Activated naive CD8-positive, alpha-beta T cell treated with anti-CD3 and anti-CD28 coated beads, Interleukin-2, amount 10 ng/mL, durations not matched to agents 7 days and 5 days (primary cell): ENCODE measurements at regions not wholly inside any gene's neighbourhood (a gene's known extent, or its start where the extent isn't known, plus 50 kb on each side); places are given as distances from the start of the nearest gene placed in this dataset.

Source experiments
- ATAC-seq: fragments of 150-1000 bp; cut with Tn5 transposase; one replicate; pipeline ENCODE4 v1.10.0; 2021; ENCODE audit warnings: low read depth, moderate library complexity
- POLR2A ChIA-PET: fragments of 350-600 bp; sonication (Branson Sonifier 250); formaldehyde crosslinking; loops from one replicate; lab custom pipeline; 2021; ENCODE audit warnings: antibody characterized with exemption; lab: Charles Lee
- DNase-seq: peaks from one replicate; pipeline ENCODE4 v3.0.0; 2021
- H3K27ac Mint-ChIP-seq: one replicate; pipeline ENCODE4 v1.8.0; 2022; ENCODE audit warnings: mild to moderate bottlenecking, mixed read lengths
- H3K27me3 Mint-ChIP-seq: one replicate; pipeline ENCODE4 v1.8.0; 2022; ENCODE audit warnings: mild to moderate bottlenecking, moderate library complexity, mixed read lengths
- H3K36me3 Mint-ChIP-seq: one replicate; pipeline ENCODE4 v1.8.0; 2021; ENCODE audit warnings: mild to moderate bottlenecking, mixed read lengths
- H3K4me1 Mint-ChIP-seq: one replicate; pipeline ENCODE4 v1.8.0; 2021; ENCODE audit warnings: mixed read lengths
- H3K4me3 Mint-ChIP-seq: one replicate; pipeline ENCODE4 v1.8.0; 2022; ENCODE audit warnings: mild to moderate bottlenecking, moderate library complexity, mixed read lengths
- H3K9me3 Mint-ChIP-seq: one replicate; pipeline ENCODE4 v1.8.0; 2021; ENCODE audit warnings: mixed read lengths

GRCh38 chr5:74192606-74193299 is 447.8 kb downstream of the ENC1 start:
- no peaks in the 10 kb centered on the region for H3K36me3 Mint-ChIP-seq
- POLR2A ChIA-PET = no interaction called here
- DNase-seq = no peak
- H3K4me3 Mint-ChIP-seq = no peak overlapping the region
- peaks cover 4% of the 10 kb centered on the region for H3K9me3 Mint-ChIP-seq
- no peak overlapping the region for H3K27ac Mint-ChIP-seq
- no peaks in the 10 kb centered on the region for H3K4me1 Mint-ChIP-seq
- no peak for ATAC-seq
- peaks cover 10% of the 10 kb centered on the region for H3K27me3 Mint-ChIP-seq

- POLR2A ChIA-PET = no interaction called here
- peaks cover 7% of the 10 kb centered on the region for H3K27me3 Mint-ChIP-seq
- H3K27ac Mint-ChIP-seq = no peak overlapping the region
- H3K9me3 Mint-ChIP-seq = no peaks in the 10 kb centered on the region
- H3K36me3 Mint-ChIP-seq = no peaks in the 10 kb centered on the region
- no peaks in the 10 kb centered on the region for H3K4me1 Mint-ChIP-seq
- no peak overlapping the region for H3K4me3 Mint-ChIP-seq
- DNase-seq (no peak), ATAC-seq (no peak)
These were observed 452.0 kb downstream of the ENC1 start for GRCh38 chr5:74188351-74189105.

GRCh38 chr5:74187757-74188156 is 452.8 kb downstream of the ENC1 start:
- POLR2A ChIA-PET = no interaction called here
- H3K4me3 Mint-ChIP-seq = no peak overlapping the region
- DNase-seq (no peak), ATAC-seq (no peak)
- no peaks in the 10 kb centered on the region for H3K4me1 Mint-ChIP-seq
- no peaks in the 10 kb centered on the region for H3K36me3 Mint-ChIP-seq
- no peak overlapping the region for H3K27ac Mint-ChIP-seq
- peaks cover 4% of the 10 kb centered on the region for H3K27me3 Mint-ChIP-seq
- no peaks in the 10 kb centered on the region for H3K9me3 Mint-ChIP-seq

- Mint-ChIP-seq H3K9me3 (no peaks in the 10 kb centered on the region), H3K4me1 (no peaks in the 10 kb centered on the region), H3K4me3 (no peak overlapping the region), H3K36me3 (no peaks in the 10 kb centered on the region), H3K27me3 (peaks cover 3% of the 10 kb centered on the region), H3K27ac (no peak overlapping the region)
- POLR2A ChIA-PET = no interaction called here
- ATAC-seq = no peak
- no peak for DNase-seq
These were observed 453.9 kb downstream of the ENC1 start for GRCh38 chr5:74186356-74187315.

- Mint-ChIP-seq H3K4me1 (no peaks in the 10 kb centered on the region), H3K4me3 (no peak overlapping the region), H3K9me3 (no peaks in the 10 kb centered on the region), H3K27ac (no peak overlapping the region), H3K36me3 (no peaks in the 10 kb centered on the region), H3K27me3 (peaks cover 3% of the 10 kb centered on the region)
- POLR2A ChIA-PET = no interaction called here
- DNase-seq (no peak), ATAC-seq (no peak)
These were observed 454.9 kb downstream of the ENC1 start for GRCh38 chr5:74185599-74185998.

- ATAC-seq (no peak), DNase-seq (no peak)
- no peaks in the 10 kb centered on the region for H3K36me3 Mint-ChIP-seq
- H3K9me3 Mint-ChIP-seq = no peaks in the 10 kb centered on the region
- POLR2A ChIA-PET = no interaction called here
- no peak overlapping the region for H3K27ac Mint-ChIP-seq
- H3K27me3 Mint-ChIP-seq = peaks cover 3% of the 10 kb centered on the region
- no peak overlapping the region for H3K4me3 Mint-ChIP-seq
- H3K4me1 Mint-ChIP-seq = no peaks in the 10 kb centered on the region
These were observed 455.9 kb downstream of the ENC1 start for GRCh38 chr5:74184649-74185048.

GRCh38 chr5:74183041-74183440 is 457.5 kb downstream of the ENC1 start:
- POLR2A ChIA-PET = no interaction called here
- ATAC-seq (no peak), DNase-seq (no peak)
- H3K4me3 Mint-ChIP-seq = no peak overlapping the region
- H3K4me1 Mint-ChIP-seq = no peaks in the 10 kb centered on the region
- no peak overlapping the region for H3K27ac Mint-ChIP-seq
- H3K9me3 Mint-ChIP-seq = no peaks in the 10 kb centered on the region
- H3K27me3 Mint-ChIP-seq = peaks cover 3% of the 10 kb centered on the region
- H3K36me3 Mint-ChIP-seq = no peaks in the 10 kb centered on the region

GRCh38 chr5:74182603-74183002 is 457.9 kb downstream of the ENC1 start:
- Mint-ChIP-seq H3K27ac (no peak overlapping the region), H3K27me3 (peaks cover 3% of the 10 kb centered on the region), H3K9me3 (no peaks in the 10 kb centered on the region), H3K4me3 (no peak overlapping the region), H3K36me3 (no peaks in the 10 kb centered on the region), H3K4me1 (no peaks in the 10 kb centered on the region)
- DNase-seq (no peak), ATAC-seq (no peak)
- POLR2A ChIA-PET = no interaction called here

GRCh38 chr5:74179701-74180100 is 460.8 kb downstream of the ENC1 start:
- ATAC-seq (no peak), DNase-seq (no peak)
- POLR2A ChIA-PET = no interaction called here
- no peaks in the 10 kb centered on the region for H3K4me1 Mint-ChIP-seq
- H3K36me3 Mint-ChIP-seq = no peaks in the 10 kb centered on the region
- no peak overlapping the region for H3K4me3 Mint-ChIP-seq
- H3K9me3 Mint-ChIP-seq = no peaks in the 10 kb centered on the region
- H3K27ac Mint-ChIP-seq = no peak overlapping the region
- H3K27me3 Mint-ChIP-seq = peaks cover 7% of the 10 kb centered on the region

GRCh38 chr5:74179179-74179578 is 461.3 kb downstream of the ENC1 start:
- H3K4me1 Mint-ChIP-seq = no peaks in the 10 kb centered on the region
- no peaks in the 10 kb centered on the region for H3K9me3 Mint-ChIP-seq
- no peaks in the 10 kb centered on the region for H3K36me3 Mint-ChIP-seq
- H3K27me3 Mint-ChIP-seq = peaks cover 7% of the 10 kb centered on the region
- H3K27ac Mint-ChIP-seq = no peak overlapping the region
- H3K4me3 Mint-ChIP-seq = no peak overlapping the region
- DNase-seq (no peak), ATAC-seq (no peak)
- POLR2A ChIA-PET = no interaction called here

GRCh38 chr5:74177961-74178360 is 462.6 kb downstream of the ENC1 start:
- no peaks in the 10 kb centered on the region for H3K36me3 Mint-ChIP-seq
- no peak overlapping the region for H3K27ac Mint-ChIP-seq
- POLR2A ChIA-PET = no interaction called here
- peaks cover 7% of the 10 kb centered on the region for H3K27me3 Mint-ChIP-seq
- no peaks in the 10 kb centered on the region for H3K4me1 Mint-ChIP-seq
- H3K9me3 Mint-ChIP-seq = no peaks in the 10 kb centered on the region
- no peak for DNase-seq
- H3K4me3 Mint-ChIP-seq = no peak overlapping the region
- no peak for ATAC-seq

GRCh38 chr5:74174366-74174765 is 466.2 kb downstream of the ENC1 start:
- no peak for ATAC-seq
- Mint-ChIP-seq H3K27ac (no peak overlapping the region), H3K36me3 (no peaks in the 10 kb centered on the region), H3K4me1 (no peaks in the 10 kb centered on the region), H3K9me3 (no peaks in the 10 kb centered on the region), H3K27me3 (peaks cover 4% of the 10 kb centered on the region), H3K4me3 (no peak overlapping the region)
- POLR2A ChIA-PET = no interaction called here
- no peak for DNase-seq

- Mint-ChIP-seq H3K36me3 (no peaks in the 10 kb centered on the region), H3K4me3 (no peak overlapping the region), H3K4me1 (no peaks in the 10 kb centered on the region), H3K27me3 (peaks cover 4% of the 10 kb centered on the region), H3K9me3 (no peaks in the 10 kb centered on the region), H3K27ac (no peak overlapping the region)
- ATAC-seq (no peak), DNase-seq (no peak)
- POLR2A ChIA-PET = no interaction called here
These were observed 466.9 kb downstream of the ENC1 start for GRCh38 chr5:74173665-74174064.
